ENCODE measurements at regions not wholly inside any gene's neighbourhood (a gene's known extent, or its start where the extent isn't known, plus 50 kb on each side); places are given as distances from the start of the nearest gene placed in this dataset.

GRCh38 chr3:109569135-109569846, 231.9 kb upstream of the DPPA4 start:
- TF ChIP-seq, protein P1, sequence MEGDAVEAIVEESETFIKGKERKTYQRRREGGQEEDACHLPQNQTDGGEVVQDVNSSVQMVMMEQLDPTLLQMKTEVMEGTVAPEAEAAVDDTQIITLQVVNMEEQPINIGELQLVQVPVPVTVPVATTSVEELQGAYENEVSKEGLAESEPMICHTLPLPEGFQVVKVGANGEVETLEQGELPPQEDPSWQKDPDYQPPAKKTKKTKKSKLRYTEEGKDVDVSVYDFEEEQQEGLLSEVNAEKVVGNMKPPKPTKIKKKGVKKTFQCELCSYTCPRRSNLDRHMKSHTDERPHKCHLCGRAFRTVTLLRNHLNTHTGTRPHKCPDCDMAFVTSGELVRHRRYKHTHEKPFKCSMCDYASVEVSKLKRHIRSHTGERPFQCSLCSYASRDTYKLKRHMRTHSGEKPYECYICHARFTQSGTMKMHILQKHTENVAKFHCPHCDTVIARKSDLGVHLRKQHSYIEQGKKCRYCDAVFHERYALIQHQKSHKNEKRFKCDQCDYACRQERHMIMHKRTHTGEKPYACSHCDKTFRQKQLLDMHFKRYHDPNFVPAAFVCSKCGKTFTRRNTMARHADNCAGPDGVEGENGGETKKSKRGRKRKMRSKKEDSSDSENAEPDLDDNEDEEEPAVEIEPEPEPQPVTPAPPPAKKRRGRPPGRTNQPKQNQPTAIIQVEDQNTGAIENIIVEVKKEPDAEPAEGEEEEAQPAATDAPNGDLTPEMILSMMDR (conservative IDR thresholded peaks at IDR 0.05; ENCODE audit: low read length) = no peak
- H3K4me3 ChIP-seq (ENCODE audit: low read length) = no peak overlapping the region
- DNase-seq (ENCODE audit: low read depth) = no peak

DNA sequence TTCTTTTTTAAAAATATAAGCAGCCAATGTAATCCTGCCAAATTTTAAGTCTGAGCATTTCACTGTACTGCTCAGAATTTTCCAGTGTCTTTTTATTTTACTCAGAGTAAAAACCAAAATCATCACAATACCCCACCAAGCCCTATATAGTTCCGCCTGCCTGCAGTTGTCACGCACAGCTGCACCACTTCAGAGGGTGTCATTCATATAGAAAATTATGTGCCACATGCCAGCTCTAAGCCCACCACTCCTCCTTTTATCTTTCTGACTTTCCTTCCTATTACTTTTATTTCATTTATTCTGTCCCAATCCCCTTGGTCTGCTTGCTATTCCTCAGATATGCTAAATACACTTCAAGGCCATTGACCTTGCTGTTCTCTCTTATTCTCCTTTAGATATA, 233.1 kb upstream of the DPPA4 start:
- DNase-seq (ENCODE audit: low read depth) = no peak
- no peak overlapping the region for H3K4me3 ChIP-seq (ENCODE audit: low read length)
- TF ChIP-seq, protein P1 (conservative IDR thresholded peaks at IDR 0.05; ENCODE audit: low read length) = no peak

DNA sequence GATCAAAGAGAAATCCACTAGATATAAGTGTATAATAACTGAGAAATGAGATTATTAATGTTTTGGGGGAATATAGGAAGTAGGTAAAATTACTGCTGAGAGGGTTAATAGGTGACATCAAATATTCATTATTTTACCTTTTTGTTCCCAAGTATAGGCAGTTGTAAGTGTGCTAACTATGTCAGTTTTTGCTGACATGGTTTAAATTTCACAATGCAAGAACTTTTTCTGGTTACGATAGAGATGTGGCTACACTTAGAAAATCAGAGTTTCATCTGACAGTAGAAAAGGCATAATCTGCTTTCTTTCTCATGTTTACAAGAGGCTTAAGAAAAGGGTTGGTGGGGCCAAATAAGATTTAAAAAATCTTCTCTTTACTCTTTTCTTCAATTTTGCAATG, 235.0 kb upstream of the DPPA4 start:
- TF ChIP-seq, protein P1 (conservative IDR thresholded peaks at IDR 0.05; ENCODE audit: low read length) = no peak
- H3K4me3 ChIP-seq (ENCODE audit: low read length) = no peak overlapping the region
- DNase-seq (ENCODE audit: low read depth) = no peak

DNA sequence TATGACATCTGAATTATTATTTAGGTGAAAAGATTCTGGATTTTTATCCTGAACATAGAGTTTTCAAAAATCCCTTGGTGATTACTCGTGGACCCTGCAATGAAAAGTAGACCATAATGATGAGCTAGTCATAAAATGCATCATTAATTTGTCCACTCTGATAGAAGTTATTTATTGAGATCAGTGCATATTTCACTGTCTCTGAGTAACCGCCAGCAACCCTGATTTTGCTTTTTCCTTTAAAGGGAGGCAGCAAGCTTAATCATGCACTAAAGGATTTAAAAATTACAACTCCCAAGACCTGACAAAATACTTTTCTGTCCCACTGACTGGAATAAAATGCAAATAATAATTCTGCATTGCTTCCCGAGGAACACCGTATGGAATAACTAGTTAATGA, 259.6 kb upstream of the DPPA4 start:
- no peak overlapping the region for H3K4me3 ChIP-seq (ENCODE audit: low read length)
- no peak for DNase-seq (ENCODE audit: low read depth)
- TF ChIP-seq, protein P1 (conservative IDR thresholded peaks at IDR 0.05; ENCODE audit: low read length) = no peak

DNA sequence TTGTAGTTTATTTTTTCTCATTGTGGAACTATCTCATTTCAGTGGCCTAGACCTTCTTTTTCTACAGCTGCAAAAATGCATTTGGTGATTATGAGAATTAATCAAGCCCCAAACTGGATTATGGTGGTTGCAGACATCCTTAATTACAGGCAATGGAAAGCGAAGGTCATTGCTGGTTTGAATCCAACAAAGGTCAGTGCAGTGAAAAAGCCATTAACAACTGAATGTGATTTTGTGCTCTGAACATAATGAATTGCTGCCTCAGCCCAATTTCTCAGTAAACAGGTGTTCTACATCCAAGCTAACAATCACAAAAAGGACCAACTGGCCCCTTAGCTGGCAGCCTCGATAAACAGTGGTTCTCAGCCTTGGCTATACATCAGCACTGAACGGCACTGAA, 260.1 kb upstream of the DPPA4 start:
- no peak for DNase-seq (ENCODE audit: low read depth)
- H3K4me3 ChIP-seq (ENCODE audit: low read length) = no peak overlapping the region
- TF ChIP-seq, protein P1 (conservative IDR thresholded peaks at IDR 0.05; ENCODE audit: low read length) = no peak

DNA sequence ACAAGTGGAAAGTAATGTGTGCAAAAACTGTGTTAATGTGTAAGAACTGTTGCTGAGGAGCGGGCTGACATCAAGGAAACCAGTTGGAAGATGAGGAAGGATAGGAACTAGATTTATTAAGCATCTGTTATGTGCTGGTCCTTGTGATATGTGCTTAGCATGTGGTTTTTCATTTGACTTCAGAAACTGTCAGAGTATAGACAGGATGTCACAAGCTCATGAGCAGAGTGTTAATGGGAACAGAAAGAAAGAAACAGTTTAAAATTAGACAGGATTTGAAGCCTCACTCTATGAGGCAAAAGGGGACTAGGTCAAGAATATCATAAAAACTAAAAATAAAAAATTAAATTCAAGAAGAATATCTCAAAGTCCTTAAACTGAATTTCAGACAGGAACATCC, 270.6 kb upstream of the DPPA4 start:
- no peak for DNase-seq (ENCODE audit: low read depth)
- TF ChIP-seq, protein P1 (conservative IDR thresholded peaks at IDR 0.05; ENCODE audit: low read length) = no peak
- no peak overlapping the region for H3K4me3 ChIP-seq (ENCODE audit: low read length)

GRCh38 chr3:109608574-109608973, 271.2 kb upstream of the DPPA4 start:
- no peak for DNase-seq (ENCODE audit: low read depth)
- H3K4me3 ChIP-seq (ENCODE audit: low read length) = no peak overlapping the region

More at GRCh38 chr3:109608574-109608973, 271.2 kb upstream of the DPPA4 start:
- TF ChIP-seq, protein P1 (conservative IDR thresholded peaks at IDR 0.05; ENCODE audit: low read length) = no peak
